GM18499 (cell line): ENCODE measurements at regions not wholly inside any gene's neighbourhood (a gene's known extent, or its start where the extent isn't known, plus 50 kb on each side); places are given as distances from the start of the nearest gene placed in this dataset.

ENCODE experiments used
- ATAC-seq: cut with Tn5 transposase; IDR thresholded peaks from one replicate; pipeline ENCODE4 v1.9.1; 2021; ENCODE audit warnings: moderate number of reproducible peaks; ENCODE audit not compliant: insufficient read depth, unreplicated experiment

- no peak for ATAC-seq
Observed at GRCh38 chr1:195045072-195045471, 1563.2 kb downstream of the KCNT2 start.

GRCh38 chr1:195030793-195031192, 1577.4 kb downstream of the KCNT2 start:
- ATAC-seq: no peak

GRCh38 chr1:195026792-195027191, 1581.4 kb downstream of the KCNT2 start:
- ATAC-seq: no peak

- ATAC-seq: no peak
Observed at GRCh38 chr1:195019385-195019784, 1588.9 kb downstream of the KCNT2 start.

- no peak for ATAC-seq
Observed at GRCh38 chr1:195012995-195013394, 1595.2 kb downstream of the KCNT2 start.

GRCh38 chr1:195005338-195005737, 1602.9 kb downstream of the KCNT2 start:
- ATAC-seq: no peak

GRCh38 chr1:194990483-194990882, 1617.8 kb downstream of the KCNT2 start:
- no peak for ATAC-seq

- ATAC-seq: no peak
Observed at GRCh38 chr1:194975913-194976312, 1632.3 kb downstream of the KCNT2 start.

- no peak for ATAC-seq
Observed at GRCh38 chr1:194968916-194969315, 1639.3 kb downstream of the KCNT2 start.

GRCh38 chr1:194959795-194960194, 1648.4 kb downstream of the KCNT2 start:
- no peak for ATAC-seq

- no peak for ATAC-seq
Observed at GRCh38 chr1:194952171-194952570, 1656.1 kb downstream of the KCNT2 start.

- ATAC-seq: no peak
Observed at GRCh38 chr1:194950584-194950983, 1657.7 kb downstream of the KCNT2 start.

GRCh38 chr1:194940336-194941030, 1667.8 kb downstream of the KCNT2 start:
- ATAC-seq: no peak

GRCh38 chr1:194935864-194936263, 1672.4 kb downstream of the KCNT2 start:
- no peak for ATAC-seq

- no peak for ATAC-seq
Observed at GRCh38 chr1:194931166-194931565, 1677.1 kb downstream of the KCNT2 start.

GRCh38 chr1:194930132-194930531, 1678.1 kb downstream of the KCNT2 start:
- ATAC-seq: no peak

- ATAC-seq: no peak
Observed at GRCh38 chr1:194929357-194929756, 1678.9 kb downstream of the KCNT2 start.

GRCh38 chr1:194919146-194919545, 1689.1 kb downstream of the KCNT2 start:
- ATAC-seq: no peak

- ATAC-seq: no peak
Observed at GRCh38 chr1:194917769-194918168, 1690.5 kb downstream of the KCNT2 start.

GRCh38 chr1:194908643-194909042, 1699.6 kb downstream of the KCNT2 start:
- no peak for ATAC-seq

- no peak for ATAC-seq
Observed at GRCh38 chr1:194903524-194903923, 1704.7 kb downstream of the KCNT2 start.

- ATAC-seq: no peak
Observed at GRCh38 chr1:194889310-194889709, 1702.9 kb upstream of the B3GALT2 start.

GRCh38 chr1:194870860-194871259, 1684.4 kb upstream of the B3GALT2 start:
- no peak for ATAC-seq
